ENCODE measurements at regions not wholly inside any gene's neighbourhood (a gene's known extent, or its start where the extent isn't known, plus 50 kb on each side); places are given as distances from the start of the nearest gene placed in this dataset.

DNA sequence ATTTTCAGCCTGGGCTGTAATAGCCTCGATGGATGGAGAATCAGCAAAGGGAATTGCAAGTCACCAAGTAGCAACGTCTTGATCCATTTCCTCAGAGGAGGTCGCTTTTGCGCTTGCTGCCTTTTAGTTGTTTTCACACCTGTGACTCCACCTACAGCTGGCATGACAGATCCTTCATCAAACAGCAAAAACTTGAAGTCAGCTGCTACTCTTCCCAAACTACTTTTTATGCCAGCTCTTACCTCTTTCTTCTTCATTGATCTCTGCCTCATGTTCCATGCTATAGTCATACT lies 107.7 kb downstream of the MAT2B start:
- no peak for TF ChIP-seq REPIN1 (CRISPR knock-in tag; IDR thresholded peaks at IDR 0.05; ENCODE audit: borderline replicate concordance, low read depth)
- TF ChIP-seq, protein P1, sequence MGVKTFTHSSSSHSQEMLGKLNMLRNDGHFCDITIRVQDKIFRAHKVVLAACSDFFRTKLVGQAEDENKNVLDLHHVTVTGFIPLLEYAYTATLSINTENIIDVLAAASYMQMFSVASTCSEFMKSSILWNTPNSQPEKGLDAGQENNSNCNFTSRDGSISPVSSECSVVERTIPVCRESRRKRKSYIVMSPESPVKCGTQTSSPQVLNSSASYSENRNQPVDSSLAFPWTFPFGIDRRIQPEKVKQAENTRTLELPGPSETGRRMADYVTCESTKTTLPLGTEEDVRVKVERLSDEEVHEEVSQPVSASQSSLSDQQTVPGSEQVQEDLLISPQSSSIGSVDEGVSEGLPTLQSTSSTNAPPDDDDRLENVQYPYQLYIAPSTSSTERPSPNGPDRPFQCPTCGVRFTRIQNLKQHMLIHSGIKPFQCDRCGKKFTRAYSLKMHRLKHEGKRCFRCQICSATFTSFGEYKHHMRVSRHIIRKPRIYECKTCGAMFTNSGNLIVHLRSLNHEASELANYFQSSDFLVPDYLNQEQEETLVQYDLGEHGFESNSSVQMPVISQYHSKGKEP (CRISPR knock-in tag; IDR thresholded peaks at IDR 0.05) = no peak
- no peak for TF ChIP-seq ZNF776 (CRISPR knock-in tag; IDR thresholded peaks at IDR 0.05)
- TF ChIP-seq MEF2D (CRISPR knock-in tag; IDR thresholded peaks at IDR 0.05) = no peak
- TF ChIP-seq, protein P2, sequence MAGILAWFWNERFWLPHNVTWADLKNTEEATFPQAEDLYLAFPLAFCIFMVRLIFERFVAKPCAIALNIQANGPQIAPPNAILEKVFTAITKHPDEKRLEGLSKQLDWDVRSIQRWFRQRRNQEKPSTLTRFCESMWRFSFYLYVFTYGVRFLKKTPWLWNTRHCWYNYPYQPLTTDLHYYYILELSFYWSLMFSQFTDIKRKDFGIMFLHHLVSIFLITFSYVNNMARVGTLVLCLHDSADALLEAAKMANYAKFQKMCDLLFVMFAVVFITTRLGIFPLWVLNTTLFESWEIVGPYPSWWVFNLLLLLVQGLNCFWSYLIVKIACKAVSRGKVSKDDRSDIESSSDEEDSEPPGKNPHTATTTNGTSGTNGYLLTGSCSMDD (CRISPR knock-in tag; IDR thresholded peaks at IDR 0.05) = no peak
- no peak for TF ChIP-seq RARG (CRISPR knock-in tag; IDR thresholded peaks at IDR 0.05; ENCODE audit: low read depth)
- no peak for TF ChIP-seq ZNF468 (CRISPR knock-in tag; IDR thresholded peaks at IDR 0.05)
- no peak for TF ChIP-seq TBX2 (CRISPR knock-in tag; IDR thresholded peaks at IDR 0.05; ENCODE audit: borderline replicate concordance)
- TF ChIP-seq HOXA9 (CRISPR knock-in tag; IDR thresholded peaks at IDR 0.05; ENCODE audit: borderline replicate concordance) = no peak
- no peak for TF ChIP-seq SRSF1 (optimal IDR thresholded peaks at IDR 0.05; ENCODE audit: low read depth, low read length)
- TF ChIP-seq PHF8 (CRISPR knock-in tag; IDR thresholded peaks at IDR 0.05) = no peak
- intact Hi-C loops (cut with micrococcal nuclease; ENCODE audit: unreplicated experiment) (no loop called here), in situ Hi-C loops (cut with HindIII; ENCODE audit: extremely low pct_ligation_motif_present, low pct_unique_long_range_greater_than_20kb) (no loop called here)
- Histone ChIP-seq H3K36me3 (replicated peaks in 1 of 2; ENCODE audit: control insufficient read depth in 1 of 2, insufficient read depth in 2 of 2, low read length in 2 of 2) (no peaks in the 10 kb centered on the region), H3K4me2 (ENCODE audit: low read depth, low read length) (no peak overlapping the region), H2AFZ (ENCODE audit: low read length) (no peak overlapping the region), H3K9ac (ENCODE audit: insufficient read depth, low read depth, low read length) (no peak overlapping the region), H3K27ac (ENCODE audit: extremely low read length, insufficient read depth, low read length) (no peak overlapping the region), H3K9me3 (ENCODE audit: low read length) (no peaks in the 10 kb centered on the region), H3K4me3 (replicated peaks in 1 of 3; ENCODE audit: insufficient read depth in 1 of 3, low read depth in 2 of 3, low read length in 3 of 3) (no peak overlapping the region), H3K79me2 (ENCODE audit: insufficient read depth, low read length) (no peaks in the 10 kb centered on the region), H4K20me1 (ENCODE audit: insufficient read depth, low read length) (no peaks in the 10 kb centered on the region), H3K4me1 (ENCODE audit: insufficient read depth, low read length) (no peaks in the 10 kb centered on the region), H3K27me3 (ENCODE audit: control insufficient read depth in 1 of 2, insufficient read depth in 2 of 2, low read length in 2 of 2) (no peaks in the 10 kb centered on the region)
- no peak for ATAC-seq
- CTCF ChIA-PET (ENCODE audit: low intra/inter-chr PET ratio, low total read pairs) = no interaction called here
- DNase-seq (ENCODE audit: low spot score) = no peak
- 35% methylated on average over 4 of the region's 4 CpGs for whole genome bisulfite sequencing (ENCODE audit: low lambda C conversion rate)
- no TSS peak for BruUV-seq (replicated peaks)
- FAIRE-seq = no peak
- POLR2A ChIA-PET = no interaction called here
